Panc1 (cell line): ENCODE measurements at regions not wholly inside any gene's neighbourhood (a gene's known extent, or its start where the extent isn't known, plus 50 kb on each side); places are given as distances from the start of the nearest gene placed in this dataset.

Experiments used
- CTCF ChIP-seq: fragments of 450-650 bp; IDR thresholded peaks from 2 replicates; pipeline ENCODE4 v1.5.1; 2017; ENCODE audit warnings: mild to moderate bottlenecking
- POLR2AphosphoS5 ChIP-seq: IDR thresholded peaks from 2 replicates; pipeline ENCODE4 v1.6.1; 2012; ENCODE audit warnings: mild to moderate bottlenecking, low read depth, low read length, moderate library complexity

- no peak for TF ChIP-seq CTCF
- no peak for TF ChIP-seq POLR2AphosphoS5
Observed at GRCh38 chrX:139200346-139200745, 330.2 kb upstream of the F9 start.
